H1 (cell line): ENCODE measurements at regions not wholly inside any gene's neighbourhood (a gene's known extent, or its start where the extent isn't known, plus 50 kb on each side); places are given as distances from the start of the nearest gene placed in this dataset.

Source experiments
- CTCF ChIA-PET: fragments of 300-600 bp; sonication (Branson Sonifier 250); formaldehyde crosslinking; loops from one replicate; lab custom pipeline; 2021; ENCODE audit not compliant: partially characterized antibody; lab: Charles Lee
- POLR2A ChIA-PET: fragments of 300-600 bp; sonication (Branson Sonifier 250); formaldehyde crosslinking; loops from one replicate; lab custom pipeline; 2021; ENCODE audit warnings: inconsistent platforms; ENCODE audit not compliant: partially characterized antibody; lab: Charles Lee
- DNase-seq, 2 experiments: peaks; one replicate each; pipeline versions ENCODE4 v3.0.0 to v3.0.0-alpha.2; 2010 to 2022; ENCODE audit warnings: low spot score in 2 of 2, low read depth in 1 of 2, mixed read lengths in 1 of 2
- FAIRE-seq: peaks from 2 replicates; lab custom pipeline; 2011; peaks lifted over from hg19 to GRCh38; lab: Jason Lieb, UNC
- H2AFZ ChIP-seq: 2 replicates; pipeline ENCODE4 v1.8.1; 2012; ENCODE audit warnings: low read length, inconsistent platforms
- H2AK5ac ChIP-seq: 2 replicates; pipeline ENCODE4 v1.6.1; 2013; ENCODE audit warnings: low read depth, low read length
- H2BK120ac ChIP-seq: replicated peaks from 2 replicates; pipeline ENCODE3; 2013; ENCODE audit warnings: low read depth, low read length, inconsistent platforms
- H2BK12ac ChIP-seq: 2 replicates; pipeline ENCODE4 v1.6.1; 2013; ENCODE audit warnings: low read depth, low read length
- H2BK15ac ChIP-seq: 2 replicates; pipeline ENCODE4 v1.6.1; 2013; ENCODE audit warnings: low read length
- H2BK20ac ChIP-seq: 2 replicates; pipeline ENCODE4 v1.6.1; 2013; ENCODE audit warnings: low read length
- H2BK5ac ChIP-seq: 2 replicates; pipeline ENCODE4 v1.6.1; 2013; ENCODE audit warnings: low read depth, low read length
- H3K14ac ChIP-seq: 2 replicates; pipeline ENCODE4 v1.6.1; 2013; ENCODE audit warnings: inconsistent platforms; ENCODE audit not compliant: insufficient read length
- H3K18ac ChIP-seq: 2 replicates; pipeline ENCODE4 v1.6.1; 2013; ENCODE audit warnings: low read length; ENCODE audit errors: extremely low read depth
- H3K23ac ChIP-seq: 2 replicates; pipeline ENCODE4 v1.6.1; 2013; ENCODE audit warnings: inconsistent platforms; ENCODE audit not compliant: insufficient read length
- H3K23me2 ChIP-seq: 2 replicates; pipeline ENCODE4 v1.6.1; 2013; ENCODE audit warnings: low read depth, low read length
- H3K27ac ChIP-seq: 2 replicates; pipeline ENCODE4 v1.6.1; 2011; ENCODE audit warnings: low read depth, low read length, inconsistent platforms
- H3K27me3 ChIP-seq, 4 experiments: replicated peaks in 1 of 4; 1 replicate in 1 of 4; 2 replicates in 3 of 4; pipeline versions ENCODE4 v1.6.1 to v1.8.1; 2011 to 2013; ENCODE audit warnings: low read length in 3 of 4, mild to moderate bottlenecking in 3 of 4, inconsistent platforms in 2 of 4, mixed read lengths in 2 of 4, moderate library complexity in 1 of 4; ENCODE audit not compliant: control insufficient read depth in 3 of 4, insufficient read depth in 3 of 4; ENCODE audit errors: extremely low read depth in 1 of 4
- H3K36me3 ChIP-seq, 4 experiments: 2 replicates each; pipeline versions ENCODE4 v1.6.1 to v1.8.1; 2011 to 2013; ENCODE audit warnings: mild to moderate bottlenecking in 4 of 4, low read length in 3 of 4, moderate library complexity in 2 of 4, control low read depth in 1 of 4, inconsistent platforms in 1 of 4; ENCODE audit not compliant: insufficient read depth in 4 of 4, control insufficient read depth in 2 of 4
- H3K4ac ChIP-seq: replicated peaks from 2 replicates; pipeline ENCODE3; 2013; ENCODE audit warnings: low read length, low read depth, mixed read lengths, inconsistent platforms; ENCODE audit not compliant: insufficient read length
- H3K4me1 ChIP-seq, 4 experiments: replicated peaks in 1 of 4; 1 replicate in 1 of 4; 2 replicates in 3 of 4; pipeline versions ENCODE4 v1.6.1 to v1.8.1; 2011 to 2013; ENCODE audit warnings: low read length in 3 of 4, inconsistent platforms in 2 of 4, mixed read lengths in 1 of 4; ENCODE audit not compliant: insufficient read depth in 4 of 4, control insufficient read depth in 3 of 4
- H3K4me2 ChIP-seq, 2 experiments: 2 replicates each; pipeline versions ENCODE4 v1.6.1 to v1.8.1; 2011 to 2013; ENCODE audit warnings: low read depth in 2 of 2, low read length in 2 of 2, control low read depth in 1 of 2, inconsistent platforms in 1 of 2, mild to moderate bottlenecking in 1 of 2; ENCODE audit not compliant: insufficient read depth in 1 of 2
- H3K4me3 ChIP-seq, 4 experiments: fragments of 200-600, 300-600 bp in 1 of 4; sonication (generic), shearing (Covaris generic), sonication (Bioruptor Twin) in 1 of 4; 2 replicates each; pipeline versions ENCODE4 v1.5.1 to v1.8.1; 2011 to 2016; ENCODE audit warnings: low read length in 4 of 4, low read depth in 3 of 4, control low read depth in 2 of 4, inconsistent platforms in 2 of 4, mild to moderate bottlenecking in 2 of 4, mixed read lengths in 1 of 4, moderate library complexity in 1 of 4; ENCODE audit not compliant: insufficient read depth in 2 of 4; ENCODE audit errors: extremely low read depth in 1 of 4
- H3K56ac ChIP-seq: replicated peaks from 2 replicates; pipeline ENCODE3; 2013; ENCODE audit warnings: low read depth, mild to moderate bottlenecking, mixed read lengths, low read length, inconsistent platforms; ENCODE audit not compliant: insufficient read length
- H3K79me1 ChIP-seq: 2 replicates; pipeline ENCODE4 v1.6.1; 2013; ENCODE audit warnings: low read depth, low read length, control low read depth
- H3K79me2 ChIP-seq, 2 experiments: 2 replicates each; pipeline versions ENCODE4 v1.6.1 to v1.8.1; 2012 to 2013; ENCODE audit warnings: low read length in 2 of 2, mild to moderate bottlenecking in 2 of 2, inconsistent platforms in 1 of 2; ENCODE audit not compliant: insufficient read depth in 2 of 2, control insufficient read depth in 1 of 2
- H3K9ac ChIP-seq, 4 experiments: replicated peaks in 1 of 4; 1 replicate in 1 of 4; 2 replicates in 3 of 4; pipeline versions ENCODE4 v1.6.1 to v1.8.1; 2011 to 2013; ENCODE audit warnings: low read depth in 3 of 4, low read length in 3 of 4, control low read depth in 2 of 4, mild to moderate bottlenecking in 2 of 4, moderate library complexity in 2 of 4, inconsistent platforms in 1 of 4; ENCODE audit errors: extremely low read depth in 1 of 4
- H3K9me3 ChIP-seq, 2 experiments: 2 replicates each; pipeline versions ENCODE4 v1.6.1 to v1.8.1; 2012 to 2013; ENCODE audit warnings: mild to moderate bottlenecking in 2 of 2, moderate library complexity in 2 of 2, control low read depth in 1 of 2, inconsistent platforms in 1 of 2, low read depth in 1 of 2, low read length in 1 of 2, mixed read lengths in 1 of 2; ENCODE audit not compliant: insufficient read depth in 2 of 2
- H4K20me1 ChIP-seq, 2 experiments: replicated peaks in 1 of 2; 2 replicates each; pipeline versions ENCODE3 to v1.8.1; 2011 to 2013; ENCODE audit warnings: inconsistent platforms in 2 of 2, low read length in 2 of 2, mild to moderate bottlenecking in 1 of 2; ENCODE audit not compliant: insufficient read depth in 2 of 2, control insufficient read depth in 1 of 2
- H4K5ac ChIP-seq: 2 replicates; pipeline ENCODE4 v1.6.1; 2013; ENCODE audit warnings: low read length, low read depth, mixed read lengths, inconsistent platforms; ENCODE audit not compliant: insufficient read length
- H4K8ac ChIP-seq: 2 replicates; pipeline ENCODE4 v1.8.0; 2013; ENCODE audit warnings: mild to moderate bottlenecking, moderate library complexity, low read length, inconsistent platforms; ENCODE audit not compliant: insufficient read depth; ENCODE audit errors: extremely low read depth
- H4K91ac ChIP-seq: replicated peaks from 2 replicates; pipeline ENCODE3; 2013; ENCODE audit warnings: low read length, mixed read lengths, inconsistent platforms; ENCODE audit not compliant: insufficient read length
- BACH1 ChIP-seq: IDR thresholded peaks from 2 replicates; pipeline ENCODE4 v1.6.1; 2012; ENCODE audit warnings: low read length, improper control_type of control experiment
- BCL11A ChIP-seq, 2 experiments: IDR thresholded peaks; one replicate each; pipeline ENCODE4 v1.6.1; 2011; ENCODE audit warnings: low read depth in 2 of 2, low read length in 2 of 2, mild to moderate bottlenecking in 2 of 2
- EZH2 ChIP-seq: fragments of 200-600 bp; sonication (generic); IDR thresholded peaks from 2 replicates; pipeline ENCODE4 v1.7.1; 2012; ENCODE audit warnings: low read depth, mild to moderate bottlenecking, moderate library complexity, low read length, inconsistent platforms; ENCODE audit not compliant: severe bottlenecking
- GTF2F1 ChIP-seq: IDR thresholded peaks from 2 replicates; pipeline ENCODE4 v1.6.1; 2012; ENCODE audit warnings: low read depth, low read length, improper control_type of control experiment, borderline replicate concordance
- RAD21 ChIP-seq, 2 experiments: IDR thresholded peaks in 1 of 2; conservative IDR thresholded peaks in 1 of 2; 2 replicates each; pipeline ENCODE4 v1.6.1; 2011; ENCODE audit warnings: low read depth in 2 of 2, low read length in 2 of 2, improper control_type of control experiment in 1 of 2, inconsistent platforms in 1 of 2, mild to moderate bottlenecking in 1 of 2, moderate library complexity in 1 of 2
- SAP30 ChIP-seq: fragments of 300-600 bp; sonication (generic); IDR thresholded peaks from 2 replicates; pipeline ENCODE4 v1.7.1; 2012; ENCODE audit warnings: low read length, moderate library complexity, mild to moderate bottlenecking, inconsistent platforms; ENCODE audit not compliant: insufficient read depth, insufficient replicate concordance
- TCF12 ChIP-seq: IDR thresholded peaks from 2 replicates; pipeline ENCODE4 v1.6.1; 2011; ENCODE audit warnings: low read depth, mild to moderate bottlenecking, low read length
- WGBS, 2 experiments: shearing (Covaris generic) in 1 of 2; methylation state at CpG; one replicate each; pipeline versions ENCODE4 v1.1.6 to v1.1.7; 2013 to 2015; ENCODE audit warnings: low lambda C conversion rate in 2 of 2, mixed read lengths in 2 of 2, inconsistent platforms in 1 of 2, low coverage in 1 of 2, missing lambda C conversion rate in 1 of 2; ENCODE audit not compliant: insufficient replicate concordance in 2 of 2, insufficient coverage in 1 of 2, insufficient read length in 1 of 2; ENCODE audit errors: extremely low coverage in 1 of 2, missing lambda C conversion rate in 1 of 2; 5-methylcytosine and 5-hydroxymethylcytosine counted together
- TF ChIP-seq, protein P1 (sequence below), 3 experiments: IDR thresholded peaks; 1 replicate in 2 of 3; 2 replicates in 1 of 3; pipeline versions ENCODE4 v1.5.1 to v1.6.1; 2011; ENCODE audit warnings: low read length in 3 of 3, mild to moderate bottlenecking in 3 of 3, inconsistent platforms in 2 of 3, low read depth in 1 of 3, moderate library complexity in 1 of 3; ENCODE audit not compliant: insufficient read depth in 1 of 3; ENCODE audit errors: control extremely low read depth in 1 of 3
- TF ChIP-seq, protein P2 (sequence below): IDR thresholded peaks from 2 replicates; pipeline ENCODE4 v1.6.1; 2012; ENCODE audit warnings: inconsistent platforms

DNA sequence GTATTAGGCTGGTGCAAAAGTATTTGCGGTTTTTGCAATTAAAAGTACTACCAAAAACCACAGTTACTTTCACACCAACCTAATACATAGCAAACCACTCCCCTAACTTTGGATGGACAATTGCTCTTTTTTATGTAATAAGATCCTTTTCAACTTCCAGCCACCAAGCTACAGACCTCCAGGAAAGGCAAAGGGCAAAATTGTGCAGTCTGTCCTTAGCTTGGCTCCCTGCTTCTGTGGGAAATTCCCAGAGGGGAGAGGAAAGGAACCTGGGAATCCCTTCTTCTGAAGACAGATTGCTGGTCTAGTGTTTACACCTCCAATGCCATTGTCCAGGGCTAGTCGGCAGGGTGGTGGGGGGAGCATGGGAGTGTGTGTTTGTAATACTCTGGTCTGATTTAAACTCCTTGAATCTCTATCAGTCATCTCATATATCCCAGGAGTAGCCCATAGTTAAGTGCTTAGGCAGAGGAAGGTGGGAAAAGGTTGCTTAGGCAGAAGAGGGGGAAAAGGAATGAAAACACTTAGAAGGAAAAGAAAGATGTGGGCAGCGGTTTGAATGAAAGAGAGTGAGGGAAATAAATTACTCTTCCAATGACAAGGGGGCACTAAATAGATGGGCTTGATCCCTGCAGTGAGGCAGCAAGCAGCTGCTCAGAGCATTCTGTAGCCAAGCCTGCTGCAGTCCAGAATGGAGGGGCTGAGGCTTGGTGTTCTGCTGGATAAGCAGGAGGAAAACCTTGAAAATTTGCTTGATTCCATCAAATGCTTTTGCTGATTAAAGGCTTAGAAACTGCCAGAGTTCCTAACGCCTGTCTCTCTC is 86.9 kb upstream of the MAP1B start:
- WGBS, 2 experiments = 83% methylated on average over 4 of the region's 4 CpGs; no CpG with 5 or more reads in 1 of the 2 experiments
- TF ChIP-seq EZH2 (no peak), RAD21 (IDR thresholded peaks at IDR 0.05 in 1 of 2, conservative IDR thresholded peaks at IDR 0.05 in 1 of 2; ENCODE audit: low read depth in 2 of 2, low read length in 2 of 2) (no peak), BCL11A (IDR thresholded peaks at IDR 0.05; ENCODE audit: low read depth in 2 of 2, low read length in 2 of 2) (no peak), GTF2F1 (no peak), BACH1 (no peak), TCF12 (no peak), SAP30 (no peak)
- TF ChIP-seq, protein P1, sequence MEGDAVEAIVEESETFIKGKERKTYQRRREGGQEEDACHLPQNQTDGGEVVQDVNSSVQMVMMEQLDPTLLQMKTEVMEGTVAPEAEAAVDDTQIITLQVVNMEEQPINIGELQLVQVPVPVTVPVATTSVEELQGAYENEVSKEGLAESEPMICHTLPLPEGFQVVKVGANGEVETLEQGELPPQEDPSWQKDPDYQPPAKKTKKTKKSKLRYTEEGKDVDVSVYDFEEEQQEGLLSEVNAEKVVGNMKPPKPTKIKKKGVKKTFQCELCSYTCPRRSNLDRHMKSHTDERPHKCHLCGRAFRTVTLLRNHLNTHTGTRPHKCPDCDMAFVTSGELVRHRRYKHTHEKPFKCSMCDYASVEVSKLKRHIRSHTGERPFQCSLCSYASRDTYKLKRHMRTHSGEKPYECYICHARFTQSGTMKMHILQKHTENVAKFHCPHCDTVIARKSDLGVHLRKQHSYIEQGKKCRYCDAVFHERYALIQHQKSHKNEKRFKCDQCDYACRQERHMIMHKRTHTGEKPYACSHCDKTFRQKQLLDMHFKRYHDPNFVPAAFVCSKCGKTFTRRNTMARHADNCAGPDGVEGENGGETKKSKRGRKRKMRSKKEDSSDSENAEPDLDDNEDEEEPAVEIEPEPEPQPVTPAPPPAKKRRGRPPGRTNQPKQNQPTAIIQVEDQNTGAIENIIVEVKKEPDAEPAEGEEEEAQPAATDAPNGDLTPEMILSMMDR (IDR thresholded peaks at IDR 0.05; ENCODE audit: control extremely low read depth in 1 of 3, insufficient read depth in 1 of 3, low read depth in 1 of 3, low read length in 3 of 3) = no peak
- TF ChIP-seq, protein P2, sequence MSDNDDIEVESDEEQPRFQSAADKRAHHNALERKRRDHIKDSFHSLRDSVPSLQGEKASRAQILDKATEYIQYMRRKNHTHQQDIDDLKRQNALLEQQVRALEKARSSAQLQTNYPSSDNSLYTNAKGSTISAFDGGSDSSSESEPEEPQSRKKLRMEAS = no peak

More for the DNA sequence above, 86.9 kb upstream of the MAP1B start:
- Histone ChIP-seq H2BK120ac (no peak overlapping the region), H3K4me3 (no peak overlapping the region), H3K79me1 (no peaks in the 10 kb centered on the region), H4K8ac (no peak overlapping the region), H3K14ac (no peak overlapping the region), H3K4me2 (no peak overlapping the region), H3K36me3 (no peaks in the 10 kb centered on the region), H3K56ac (no peak overlapping the region), H4K91ac (no peak overlapping the region), H2BK20ac (no peak overlapping the region), H2BK12ac (no peak overlapping the region), H2AFZ (peak overlapping the region; percentile 65; the same call in 1 of the 2 replicates), H2BK15ac (0 out of 2 replicates have a peak overlapping the region, but pooled peaks have one; percentile 37), H3K23me2 (no peaks in the 10 kb centered on the region), H3K4me1 (peaks cover 0 to 2% (median 0%) of the 10 kb centered on the region in 4 experiments; a peak in 1 of 7 replicates), H2AK5ac (no peak overlapping the region), H4K20me1 (no peaks in the 10 kb centered on the region), H3K18ac (no peak overlapping the region), H3K9ac (no peak overlapping the region), H3K27ac (no peak overlapping the region), H3K4ac (no peak overlapping the region), H3K27me3 (no peaks in the 10 kb centered on the region), H3K79me2 (no peaks in the 10 kb centered on the region), H2BK5ac (no peak overlapping the region), H3K9me3 (no peaks in the 10 kb centered on the region; a peak in 1 of 4 replicates), H3K23ac (no peak overlapping the region), H4K5ac (no peak overlapping the region)
- ChIA-PET CTCF (interaction anchor here (0.8 to 4.7 kb wide), 9 partner anchors 9 to 237 kb away, joined by 3 to 37 read pairs (median 6); no protein-coding TSS in a partner anchor), POLR2A (no interaction called here)
- FAIRE-seq (no peak), DNase-seq (no peak)
